ENCODE measurements at regions not wholly inside any gene's neighbourhood (a gene's known extent, or its start where the extent isn't known, plus 50 kb on each side); places are given as distances from the start of the nearest gene placed in this dataset.

GRCh38 chr9:17906841-17907778, 328.2 kb downstream of the SH3GL2 start:
- no peak overlapping the region for H3K27ac Mint-ChIP-seq
- peaks cover 7% of the 10 kb centered on the region for H3K9me3 Mint-ChIP-seq
- peaks cover 2% of the 10 kb centered on the region for H3K36me3 Mint-ChIP-seq
- ATAC-seq (ENCODE audit: low read depth) = no peak
- H3K27me3 Mint-ChIP-seq = peaks cover 3% of the 10 kb centered on the region
- H3K4me1 Mint-ChIP-seq = no peaks in the 10 kb centered on the region
- no peak for DNase-seq (ENCODE audit: low spot score in 2 of 2)
- no peak overlapping the region for H3K4me3 Mint-ChIP-seq

GRCh38 chr9:17907779-17908508, 329.1 kb downstream of the SH3GL2 start:
- H3K4me1 Mint-ChIP-seq = no peaks in the 10 kb centered on the region
- H3K9me3 Mint-ChIP-seq = peaks cover 4% of the 10 kb centered on the region
- no peak for ATAC-seq (ENCODE audit: low read depth)
- peaks cover 3% of the 10 kb centered on the region for H3K27me3 Mint-ChIP-seq
- no peak overlapping the region for H3K27ac Mint-ChIP-seq
- peaks cover 2% of the 10 kb centered on the region for H3K36me3 Mint-ChIP-seq
- no peak overlapping the region for H3K4me3 Mint-ChIP-seq
- no peak for DNase-seq (ENCODE audit: low spot score in 2 of 2)

GRCh38 chr9:17926246-17926645, 347.4 kb downstream of the SH3GL2 start:
- no peak overlapping the region for H3K4me3 Mint-ChIP-seq
- peaks cover 10% of the 10 kb centered on the region for H3K9me3 Mint-ChIP-seq
- H3K4me1 Mint-ChIP-seq = no peaks in the 10 kb centered on the region
- ATAC-seq (ENCODE audit: low read depth) = no peak
- no peak overlapping the region for H3K27ac Mint-ChIP-seq
- DNase-seq (ENCODE audit: low spot score in 2 of 2) = no peak
- no peaks in the 10 kb centered on the region for H3K27me3 Mint-ChIP-seq
- H3K36me3 Mint-ChIP-seq = peaks cover 2% of the 10 kb centered on the region

- DNase-seq (ENCODE audit: low spot score in 2 of 2) (no peak), ATAC-seq (ENCODE audit: low read depth) (no peak)
- H3K4me3 Mint-ChIP-seq = no peak overlapping the region
- no peak overlapping the region for H3K27ac Mint-ChIP-seq
- H3K27me3 Mint-ChIP-seq = no peaks in the 10 kb centered on the region
- H3K36me3 Mint-ChIP-seq = peaks cover 2% of the 10 kb centered on the region
- peaks cover 10% of the 10 kb centered on the region for H3K9me3 Mint-ChIP-seq
- H3K4me1 Mint-ChIP-seq = no peaks in the 10 kb centered on the region
Measured at GRCh38 chr9:17927616-17928015, 348.8 kb downstream of the SH3GL2 start.

- Mint-ChIP-seq H3K27ac (no peak overlapping the region), H3K36me3 (peaks cover 2% of the 10 kb centered on the region), H3K27me3 (no peaks in the 10 kb centered on the region), H3K9me3 (peaks cover 8% of the 10 kb centered on the region), H3K4me3 (no peak overlapping the region), H3K4me1 (no peaks in the 10 kb centered on the region)
- DNase-seq (ENCODE audit: low spot score in 2 of 2) (no peak), ATAC-seq (ENCODE audit: low read depth) (no peak)
Measured at GRCh38 chr9:17928228-17928627, 349.4 kb downstream of the SH3GL2 start.

GRCh38 chr9:17928768-17929167, 349.9 kb downstream of the SH3GL2 start:
- Mint-ChIP-seq H3K9me3 (peaks cover 8% of the 10 kb centered on the region), H3K4me1 (no peaks in the 10 kb centered on the region), H3K27ac (no peak overlapping the region), H3K36me3 (peaks cover 2% of the 10 kb centered on the region), H3K4me3 (no peak overlapping the region), H3K27me3 (no peaks in the 10 kb centered on the region)
- DNase-seq (ENCODE audit: low spot score in 2 of 2) (no peak), ATAC-seq (ENCODE audit: low read depth) (no peak)

GRCh38 chr9:17929506-17929905, 350.6 kb downstream of the SH3GL2 start:
- Mint-ChIP-seq H3K4me3 (no peak overlapping the region), H3K27ac (no peak overlapping the region), H3K4me1 (no peaks in the 10 kb centered on the region), H3K9me3 (peaks cover 8% of the 10 kb centered on the region), H3K36me3 (peaks cover 2% of the 10 kb centered on the region), H3K27me3 (no peaks in the 10 kb centered on the region)
- no peak for DNase-seq (ENCODE audit: low spot score in 2 of 2)
- no peak for ATAC-seq (ENCODE audit: low read depth)

- Mint-ChIP-seq H3K36me3 (peaks cover 2% of the 10 kb centered on the region), H3K4me1 (no peaks in the 10 kb centered on the region), H3K4me3 (no peak overlapping the region), H3K9me3 (peaks cover 8% of the 10 kb centered on the region), H3K27ac (no peak overlapping the region), H3K27me3 (no peaks in the 10 kb centered on the region)
- ATAC-seq (ENCODE audit: low read depth) = no peak
- no peak for DNase-seq (ENCODE audit: low spot score in 2 of 2)
Measured at GRCh38 chr9:17930071-17930470, 351.2 kb downstream of the SH3GL2 start.

- Mint-ChIP-seq H3K27ac (no peak overlapping the region), H3K4me3 (no peak overlapping the region), H3K27me3 (peaks cover 2% of the 10 kb centered on the region), H3K9me3 (peaks cover 5% of the 10 kb centered on the region), H3K36me3 (no peaks in the 10 kb centered on the region), H3K4me1 (no peaks in the 10 kb centered on the region)
- DNase-seq (ENCODE audit: low spot score in 2 of 2) (no peak), ATAC-seq (ENCODE audit: low read depth) (no peak)
Measured at GRCh38 chr9:17936365-17936764, 357.5 kb downstream of the SH3GL2 start.

- ATAC-seq (ENCODE audit: low read depth) (no peak), DNase-seq (ENCODE audit: low spot score in 2 of 2) (no peak)
- no peaks in the 10 kb centered on the region for H3K4me1 Mint-ChIP-seq
- H3K27me3 Mint-ChIP-seq = peaks cover 2% of the 10 kb centered on the region
- H3K9me3 Mint-ChIP-seq = peaks cover 5% of the 10 kb centered on the region
- no peaks in the 10 kb centered on the region for H3K36me3 Mint-ChIP-seq
- H3K27ac Mint-ChIP-seq = no peak overlapping the region
- H3K4me3 Mint-ChIP-seq = no peak overlapping the region
Measured at GRCh38 chr9:17938035-17938655, 359.3 kb downstream of the SH3GL2 start.

- DNase-seq (ENCODE audit: low spot score in 2 of 2) (no peak), ATAC-seq (ENCODE audit: low read depth) (no peak)
- Mint-ChIP-seq H3K4me3 (no peak overlapping the region), H3K36me3 (no peaks in the 10 kb centered on the region), H3K27ac (no peak overlapping the region), H3K9me3 (peaks cover 7% of the 10 kb centered on the region), H3K4me1 (no peaks in the 10 kb centered on the region), H3K27me3 (peaks cover 2% of the 10 kb centered on the region)
Measured at GRCh38 chr9:17942498-17942897, 363.6 kb downstream of the SH3GL2 start.

GRCh38 chr9:17955409-17955808, 376.5 kb downstream of the SH3GL2 start:
- no peaks in the 10 kb centered on the region for H3K36me3 Mint-ChIP-seq
- H3K4me1 Mint-ChIP-seq = no peaks in the 10 kb centered on the region
- no peak for DNase-seq (ENCODE audit: low spot score in 2 of 2)
- H3K27ac Mint-ChIP-seq = no peak overlapping the region
- ATAC-seq (ENCODE audit: low read depth) = no peak
- no peaks in the 10 kb centered on the region for H3K27me3 Mint-ChIP-seq
- no peak overlapping the region for H3K4me3 Mint-ChIP-seq
- no peaks in the 10 kb centered on the region for H3K9me3 Mint-ChIP-seq

GRCh38 chr9:17958363-17958762, 379.5 kb downstream of the SH3GL2 start:
- Mint-ChIP-seq H3K9me3 (no peaks in the 10 kb centered on the region), H3K27ac (no peak overlapping the region), H3K4me1 (no peaks in the 10 kb centered on the region), H3K36me3 (no peaks in the 10 kb centered on the region), H3K4me3 (no peak overlapping the region), H3K27me3 (no peaks in the 10 kb centered on the region)
- DNase-seq (ENCODE audit: low spot score in 2 of 2) (no peak), ATAC-seq (ENCODE audit: low read depth) (no peak)

GRCh38 chr9:17962747-17963146, 383.9 kb downstream of the SH3GL2 start:
- H3K4me1 Mint-ChIP-seq = no peaks in the 10 kb centered on the region
- no peak overlapping the region for H3K4me3 Mint-ChIP-seq
- DNase-seq (ENCODE audit: low spot score in 2 of 2) (no peak), ATAC-seq (ENCODE audit: low read depth) (no peak)
- no peaks in the 10 kb centered on the region for H3K9me3 Mint-ChIP-seq
- H3K27ac Mint-ChIP-seq = no peak overlapping the region
- H3K27me3 Mint-ChIP-seq = no peaks in the 10 kb centered on the region
- no peaks in the 10 kb centered on the region for H3K36me3 Mint-ChIP-seq

Data from memory B cell (primary cell).